Loucy (cell line): ENCODE measurements at regions not wholly inside any gene's neighbourhood (a gene's known extent, or its start where the extent isn't known, plus 50 kb on each side); places are given as distances from the start of the nearest gene placed in this dataset.

Experiments used
- H2AFZ ChIP-seq: fragments of 200-600 bp; sonication (generic); 2 replicates; pipeline ENCODE4 v1.6.0; 2016; ENCODE audit warnings: antibody characterized with exemption, mild to moderate bottlenecking, low read length, moderate library complexity
- H3F3A ChIP-seq: fragments of 200-600 bp; 2 replicates; pipeline ENCODE4 v1.6.0; 2016; ENCODE audit warnings: antibody characterized with exemption, low read depth, mild to moderate bottlenecking
- H3K27me3 ChIP-seq: fragments of 200-600 bp; sonication (generic); 2 replicates; pipeline ENCODE4 v1.6.1; 2014; ENCODE audit warnings: low read length, mild to moderate bottlenecking; ENCODE audit not compliant: insufficient read depth, poor library complexity, severe bottlenecking
- H3K36me3 ChIP-seq: fragments of 200-600 bp; sonication (generic); 2 replicates; pipeline ENCODE4 v1.6.1; 2016; ENCODE audit warnings: low read length; ENCODE audit not compliant: insufficient read depth
- H3K4me1 ChIP-seq: fragments of 200-600 bp; sonication (generic); 2 replicates; pipeline ENCODE4 v1.5.1; 2014; ENCODE audit warnings: low read length, mild to moderate bottlenecking; ENCODE audit not compliant: insufficient read depth, poor library complexity, severe bottlenecking
- H3K4me2 ChIP-seq: fragments of 200-600 bp; sonication (generic); 2 replicates; pipeline ENCODE4 v1.6.0; 2014; ENCODE audit warnings: antibody characterized with exemption, low read length, low read depth, mild to moderate bottlenecking; ENCODE audit not compliant: poor library complexity, severe bottlenecking
- H3K4me3 ChIP-seq: fragments of 200-600 bp; sonication (generic); 2 replicates; pipeline ENCODE4 v1.5.1; 2014; ENCODE audit warnings: low read length, mild to moderate bottlenecking, mixed read lengths; ENCODE audit not compliant: poor library complexity, severe bottlenecking
- H3K79me2 ChIP-seq: fragments of 200-600 bp; sonication (generic); 2 replicates; pipeline ENCODE4 v1.6.1; 2014; ENCODE audit warnings: low read length; ENCODE audit not compliant: insufficient read depth
- H3K9ac ChIP-seq: fragments of 200-600 bp; sonication (generic); 2 replicates; pipeline ENCODE4 v1.6.0; 2014; ENCODE audit warnings: mild to moderate bottlenecking, low read depth, low read length, moderate library complexity; ENCODE audit not compliant: poor library complexity, severe bottlenecking
- H3K9me2 ChIP-seq: fragments of 200-600 bp; sonication (generic); replicated peaks from 2 replicates; pipeline ENCODE4 v1.6.1; 2016; ENCODE audit warnings: low read depth, low read length, mixed read lengths
- H3K9me3 ChIP-seq: fragments of 200-600 bp; sonication (generic); 2 replicates; pipeline ENCODE4 v1.6.1; 2014; ENCODE audit warnings: mild to moderate bottlenecking, antibody characterized with exemption, low read length, low read depth; ENCODE audit not compliant: insufficient read depth
- H4K20me1 ChIP-seq: fragments of 200-600 bp; sonication (generic); 2 replicates; pipeline ENCODE4 v1.6.0; 2014; ENCODE audit warnings: antibody characterized with exemption, low read length, mild to moderate bottlenecking; ENCODE audit not compliant: insufficient read depth, poor library complexity, severe bottlenecking
- EZH2phosphoT487 ChIP-seq: fragments of 200-600 bp; IDR thresholded peaks from 2 replicates; pipeline ENCODE4 v1.6.1; 2018; ENCODE audit warnings: antibody characterized with exemption, mild to moderate bottlenecking, moderate library complexity, borderline replicate concordance
- TF ChIP-seq, protein P1 (sequence below): fragments of 200-600 bp; sonication (generic); conservative IDR thresholded peaks from 2 replicates; pipeline ENCODE4 v1.5.1; 2014; ENCODE audit warnings: mild to moderate bottlenecking, antibody characterized with exemption, low read length

DNA sequence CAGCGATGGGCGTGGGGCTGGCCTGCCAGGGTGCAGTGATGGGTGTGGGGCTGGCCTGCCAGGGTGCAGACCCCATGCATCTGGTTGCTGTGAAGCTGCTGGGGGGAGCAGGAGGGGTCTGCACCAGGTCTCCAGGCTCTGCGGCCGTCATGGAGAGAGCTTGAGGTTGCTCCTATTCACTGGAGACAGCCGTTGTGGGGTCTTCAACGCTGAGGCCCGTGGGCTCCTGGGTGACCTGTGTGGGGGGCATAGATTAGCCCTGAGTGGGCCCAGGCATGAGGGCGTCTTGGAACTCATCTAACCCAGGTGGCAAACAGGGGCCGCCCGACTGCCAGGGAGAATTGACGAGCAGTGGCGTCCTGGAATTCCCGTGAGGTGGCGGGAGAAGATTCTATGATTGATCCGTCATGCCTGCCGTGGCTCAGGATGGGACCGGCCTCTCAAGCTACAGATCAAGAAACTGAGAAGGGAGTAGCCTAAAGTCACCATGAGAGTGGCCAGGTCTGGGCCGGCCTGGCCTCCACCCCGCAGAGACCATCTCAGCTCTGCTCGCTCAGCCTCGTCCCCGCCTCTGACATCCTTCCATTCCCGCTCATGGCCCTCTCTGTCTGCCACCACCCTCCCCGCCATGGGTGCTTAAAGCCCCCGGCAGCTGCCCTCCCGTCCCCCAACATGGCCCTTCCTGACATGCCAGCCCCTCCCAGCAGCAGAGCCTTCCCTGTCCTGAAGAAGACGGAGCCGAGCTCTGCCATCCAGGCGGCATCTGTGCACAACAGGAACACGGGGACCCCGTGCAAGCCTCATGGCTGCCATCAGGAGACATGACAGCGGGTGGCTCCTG is 50.7 kb upstream of the ACSF3 start:
- H3K9ac ChIP-seq: no peak overlapping the region
- no peak for TF ChIP-seq EZH2phosphoT487
- TF ChIP-seq, protein P1, sequence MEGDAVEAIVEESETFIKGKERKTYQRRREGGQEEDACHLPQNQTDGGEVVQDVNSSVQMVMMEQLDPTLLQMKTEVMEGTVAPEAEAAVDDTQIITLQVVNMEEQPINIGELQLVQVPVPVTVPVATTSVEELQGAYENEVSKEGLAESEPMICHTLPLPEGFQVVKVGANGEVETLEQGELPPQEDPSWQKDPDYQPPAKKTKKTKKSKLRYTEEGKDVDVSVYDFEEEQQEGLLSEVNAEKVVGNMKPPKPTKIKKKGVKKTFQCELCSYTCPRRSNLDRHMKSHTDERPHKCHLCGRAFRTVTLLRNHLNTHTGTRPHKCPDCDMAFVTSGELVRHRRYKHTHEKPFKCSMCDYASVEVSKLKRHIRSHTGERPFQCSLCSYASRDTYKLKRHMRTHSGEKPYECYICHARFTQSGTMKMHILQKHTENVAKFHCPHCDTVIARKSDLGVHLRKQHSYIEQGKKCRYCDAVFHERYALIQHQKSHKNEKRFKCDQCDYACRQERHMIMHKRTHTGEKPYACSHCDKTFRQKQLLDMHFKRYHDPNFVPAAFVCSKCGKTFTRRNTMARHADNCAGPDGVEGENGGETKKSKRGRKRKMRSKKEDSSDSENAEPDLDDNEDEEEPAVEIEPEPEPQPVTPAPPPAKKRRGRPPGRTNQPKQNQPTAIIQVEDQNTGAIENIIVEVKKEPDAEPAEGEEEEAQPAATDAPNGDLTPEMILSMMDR: no peak
- H3K36me3 ChIP-seq: no peaks in the 10 kb centered on the region
- no peaks in the 10 kb centered on the region for H3F3A ChIP-seq
- no peaks in the 10 kb centered on the region for H4K20me1 ChIP-seq
- no peaks in the 10 kb centered on the region for H3K9me3 ChIP-seq
- H3K4me3 ChIP-seq: no peak overlapping the region
- H3K9me2 ChIP-seq: no peaks in the 10 kb centered on the region
- H3K4me1 ChIP-seq: no peaks in the 10 kb centered on the region
- H3K27me3 ChIP-seq: no peaks in the 10 kb centered on the region
- no peak overlapping the region for H2AFZ ChIP-seq
- H3K4me2 ChIP-seq: no peak overlapping the region
- no peaks in the 10 kb centered on the region for H3K79me2 ChIP-seq

DNA sequence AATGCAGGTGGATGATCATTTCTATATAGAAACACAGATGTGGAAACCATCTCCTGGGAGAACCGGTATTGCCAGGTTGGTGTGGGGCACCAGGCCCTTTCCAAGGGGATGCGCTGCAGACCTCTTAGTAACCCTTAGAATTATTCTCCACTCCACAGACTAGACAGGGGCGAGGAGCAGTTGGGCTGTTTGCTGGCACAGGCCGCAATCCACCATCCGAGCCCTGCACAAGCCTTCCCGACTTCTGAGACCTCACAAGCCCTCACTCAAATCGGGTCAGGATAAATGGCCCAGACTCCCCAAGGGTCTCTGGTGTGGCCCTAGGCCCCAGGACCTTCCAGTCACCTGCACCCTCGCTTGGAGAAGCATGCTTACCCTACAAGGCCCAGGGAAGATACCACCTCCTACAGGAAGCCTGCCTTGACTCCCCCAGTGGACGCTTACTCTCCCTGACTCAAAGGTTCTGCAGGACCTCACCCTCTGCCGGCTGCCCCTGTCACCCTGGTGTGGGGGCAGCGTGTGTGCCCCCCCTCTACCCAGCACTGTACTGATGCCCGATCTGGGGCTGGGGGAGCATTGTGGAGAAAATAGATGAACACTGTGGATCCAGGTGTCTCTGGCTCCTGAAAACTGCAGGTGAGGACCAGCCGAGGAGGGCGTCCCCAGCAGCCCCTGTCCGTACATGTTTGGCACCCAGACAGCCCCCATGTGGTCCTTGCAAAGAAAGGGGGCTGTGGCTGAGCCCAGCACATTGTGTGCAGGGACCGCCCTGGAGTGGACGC is 49.8 kb upstream of the ACSF3 start:
- H3K9me3 ChIP-seq: no peaks in the 10 kb centered on the region
- no peaks in the 10 kb centered on the region for H3K79me2 ChIP-seq
- no peaks in the 10 kb centered on the region for H3K36me3 ChIP-seq
- TF ChIP-seq, protein P1: no peak
- TF ChIP-seq EZH2phosphoT487: no peak
- no peaks in the 10 kb centered on the region for H3K27me3 ChIP-seq
- H3K4me3 ChIP-seq: no peak overlapping the region
- H3K9ac ChIP-seq: no peak overlapping the region
- H3F3A ChIP-seq: no peaks in the 10 kb centered on the region
- no peak overlapping the region for H2AFZ ChIP-seq
- H3K4me2 ChIP-seq: no peak overlapping the region
- no peaks in the 10 kb centered on the region for H3K9me2 ChIP-seq
- no peaks in the 10 kb centered on the region for H4K20me1 ChIP-seq
- no peaks in the 10 kb centered on the region for H3K4me1 ChIP-seq
